CD14-positive monocyte (primary cell): ENCODE measurements at regions not wholly inside any gene's neighbourhood (a gene's known extent, or its start where the extent isn't known, plus 50 kb on each side); places are given as distances from the start of the nearest gene placed in this dataset.

Experiments
- DNase-seq, 3 donors: peaks; one replicate each; pipeline ENCODE4 v3.0.0-alpha.2; 2011 to 2022
- H2AFZ ChIP-seq: 2 replicates; pipeline ENCODE4 v1.6.0; 2012; ENCODE audit warnings: mild to moderate bottlenecking, low read depth, low read length, inconsistent platforms; ENCODE audit not compliant: insufficient read depth, poor library complexity, severe bottlenecking
- H3K27ac ChIP-seq, 2 donors: 1 replicate in 1 of 2; 2 replicates in 1 of 2; pipeline ENCODE4 v1.5.1; 2012 to 2013; ENCODE audit warnings: low read length in 2 of 2, control low read depth in 1 of 2, inconsistent platforms in 1 of 2, low read depth in 1 of 2, mild to moderate bottlenecking in 1 of 2
- H3K27me3 ChIP-seq, 2 donors: one replicate each; pipeline versions ENCODE4 v1.6.0 to v1.6.1; 2011 to 2013; ENCODE audit warnings: low read length in 2 of 2; ENCODE audit not compliant: control insufficient read depth in 2 of 2, insufficient read depth in 2 of 2
- H3K36me3 ChIP-seq, 2 donors: replicated peaks in 1 of 2; 1 replicate in 1 of 2; 2 replicates in 1 of 2; pipeline versions ENCODE4 v1.5.1 to v1.6.1; 2012 to 2013; ENCODE audit warnings: low read length in 2 of 2, control low read depth in 1 of 2, inconsistent platforms in 1 of 2, mild to moderate bottlenecking in 1 of 2; ENCODE audit not compliant: insufficient read depth in 2 of 2, control insufficient read depth in 1 of 2
- H3K4me1 ChIP-seq, 2 donors: 1 replicate in 1 of 2; 2 replicates in 1 of 2; pipeline versions ENCODE4 v1.5.1 to v1.6.1; 2012 to 2013; ENCODE audit warnings: low read length in 2 of 2, control low read depth in 1 of 2, inconsistent platforms in 1 of 2, mild to moderate bottlenecking in 1 of 2, moderate library complexity in 1 of 2; ENCODE audit not compliant: insufficient read depth in 2 of 2, control insufficient read depth in 1 of 2
- H3K4me2 ChIP-seq: replicated peaks from 2 replicates; pipeline ENCODE3; 2012; ENCODE audit warnings: low read length, moderate library complexity, mild to moderate bottlenecking; ENCODE audit not compliant: poor library complexity, severe bottlenecking; ENCODE audit errors: extremely low read depth
- H3K4me3 ChIP-seq, 3 experiments: fragments of 200-600 bp in 1 of 3; sonication (generic) in 1 of 3; replicated peaks in 1 of 3; 1 replicate in 2 of 3; 2 replicates in 1 of 3; pipeline ENCODE4 v1.5.1; 2011 to 2013; ENCODE audit warnings: low read length in 3 of 3, mild to moderate bottlenecking in 3 of 3, control low read depth in 2 of 3, low read depth in 2 of 3, inconsistent platforms in 1 of 3, moderate library complexity in 1 of 3
- H3K79me2 ChIP-seq: 2 replicates; pipeline ENCODE4 v1.6.0; 2012; ENCODE audit warnings: mild to moderate bottlenecking, control low read depth, inconsistent platforms, low read length, moderate library complexity; ENCODE audit not compliant: insufficient read depth
- H3K9ac ChIP-seq: 2 replicates; pipeline ENCODE4 v1.6.0; 2017; ENCODE audit warnings: low read length, mild to moderate bottlenecking; ENCODE audit not compliant: insufficient read depth, poor library complexity, severe bottlenecking
- H3K9me3 ChIP-seq, 2 donors: replicated peaks in 1 of 2; 1 replicate in 1 of 2; 2 replicates in 1 of 2; pipeline versions ENCODE4 v1.5.1 to v1.6.1; 2012 to 2013; ENCODE audit warnings: low read length in 2 of 2, control low read depth in 1 of 2; ENCODE audit not compliant: control insufficient read depth in 1 of 2, insufficient read depth in 1 of 2
- H4K20me1 ChIP-seq: 2 replicates; pipeline ENCODE4 v1.6.0; 2012; ENCODE audit warnings: mild to moderate bottlenecking, low read length, control low read depth, moderate library complexity; ENCODE audit not compliant: insufficient read depth
- H3K27ac Mint-ChIP-seq, 7 donors: one replicate each; pipeline ENCODE4 v1.8.0; 2020; ENCODE audit warnings: mild to moderate bottlenecking in 7 of 7, mixed read lengths in 7 of 7, moderate library complexity in 6 of 7, inconsistent platforms in 2 of 7
- H3K27me3 Mint-ChIP-seq, 3 donors: one replicate each; pipeline ENCODE4 v1.8.0; 2021 to 2022; ENCODE audit warnings: low read depth in 3 of 3, mild to moderate bottlenecking in 3 of 3, mixed read lengths in 3 of 3, moderate library complexity in 3 of 3, inconsistent platforms in 1 of 3
- H3K36me3 Mint-ChIP-seq, 2 donors: one replicate each; pipeline ENCODE4 v1.8.0; 2020; ENCODE audit warnings: mixed read lengths in 2 of 2, inconsistent platforms in 1 of 2, mild to moderate bottlenecking in 1 of 2
- H3K4me1 Mint-ChIP-seq: one replicate; pipeline ENCODE4 v1.8.0; 2020; ENCODE audit warnings: mild to moderate bottlenecking, mixed read lengths
- H3K4me3 Mint-ChIP-seq, 2 donors: one replicate each; pipeline ENCODE4 v1.8.0; 2020; ENCODE audit warnings: mild to moderate bottlenecking in 2 of 2, mixed read lengths in 2 of 2, moderate library complexity in 1 of 2
- H3K9me3 Mint-ChIP-seq, 7 donors: one replicate each; pipeline ENCODE4 v1.8.0; 2020 to 2022; ENCODE audit warnings: mixed read lengths in 7 of 7, mild to moderate bottlenecking in 6 of 7, moderate library complexity in 6 of 7, inconsistent platforms in 2 of 7
- CTCF ChIP-seq: fragments of 200-600 bp; IDR thresholded peaks from one replicate; pipeline ENCODE4 v1.8.0; 2022; ENCODE audit warnings: antibody characterized with exemption, mild to moderate bottlenecking
- WGBS: methylation state at CpG from one replicate; pipeline ENCODE4 v1.1.5; 2013; ENCODE audit warnings: missing lambda C conversion rate; ENCODE audit not compliant: insufficient coverage; 5-methylcytosine and 5-hydroxymethylcytosine counted together
- intact Hi-C, 2 donors: fragments of 100-400 bp; cut with micrococcal nuclease; formaldehyde crosslinking; loops; one replicate each; pipeline versions ENCODE4 v1.15.0 to v1.15.1; 2023

GRCh38 chr16:51306116-51306515, 155.0 kb upstream of the SALL1 start:
- no peaks in the 10 kb centered on the region for H3K4me1 ChIP-seq
- WGBS: 50% methylated on average over 2 of the region's 3 CpGs
- no peaks in the 10 kb centered on the region for H3K4me1 Mint-ChIP-seq
- H3K36me3 Mint-ChIP-seq: no peaks in the 10 kb centered on the region
- H3K4me2 ChIP-seq: no peak overlapping the region
- H4K20me1 ChIP-seq: no peaks in the 10 kb centered on the region
- H3K9me3 ChIP-seq: no peaks in the 10 kb centered on the region
- H3K4me3 Mint-ChIP-seq: no peak overlapping the region
- H3K79me2 ChIP-seq: no peaks in the 10 kb centered on the region
- H3K27ac ChIP-seq: no peak overlapping the region
- H3K27me3 ChIP-seq: no peaks in the 10 kb centered on the region
- no peak for TF ChIP-seq CTCF
- H3K27me3 Mint-ChIP-seq: peaks cover 0 to 3% (median 2%) of the 10 kb centered on the region in 3 donors
- H3K4me3 ChIP-seq: no peak overlapping the region
- no peaks in the 10 kb centered on the region for H3K36me3 ChIP-seq
- H3K9ac ChIP-seq: no peak overlapping the region
- no peak for DNase-seq
- H3K9me3 Mint-ChIP-seq: peaks cover 0 to 5% (median 0%) of the 10 kb centered on the region in 7 donors
- no peak overlapping the region for H3K27ac Mint-ChIP-seq
- intact Hi-C loops: no loop called here
- no peak overlapping the region for H2AFZ ChIP-seq

- 90% methylated on average over 2 of the region's 2 CpGs for WGBS
- H3K27me3 ChIP-seq: no peaks in the 10 kb centered on the region
- H3K36me3 Mint-ChIP-seq: no peaks in the 10 kb centered on the region
- no peak overlapping the region for H2AFZ ChIP-seq
- H3K9me3 ChIP-seq: no peaks in the 10 kb centered on the region
- H3K4me3 ChIP-seq: no peak overlapping the region
- H3K36me3 ChIP-seq: no peaks in the 10 kb centered on the region
- H3K79me2 ChIP-seq: no peaks in the 10 kb centered on the region
- H3K4me1 ChIP-seq: no peaks in the 10 kb centered on the region
- H3K4me1 Mint-ChIP-seq: no peaks in the 10 kb centered on the region
- H3K27ac Mint-ChIP-seq: no peak overlapping the region
- H3K27ac ChIP-seq: no peak overlapping the region
- H4K20me1 ChIP-seq: no peaks in the 10 kb centered on the region
- H3K27me3 Mint-ChIP-seq: peaks cover 0 to 3% (median 2%) of the 10 kb centered on the region in 3 donors
- no peak overlapping the region for H3K9ac ChIP-seq
- H3K4me2 ChIP-seq: no peak overlapping the region
- TF ChIP-seq CTCF: no peak
- DNase-seq: no peak
- no peak overlapping the region for H3K4me3 Mint-ChIP-seq
- intact Hi-C loops: no loop called here
- H3K9me3 Mint-ChIP-seq: peaks cover 0 to 5% (median 0%) of the 10 kb centered on the region in 7 donors
Observed at GRCh38 chr16:51305337-51305736, 154.3 kb upstream of the SALL1 start.
